ENCODE measurements at regions not wholly inside any gene's neighbourhood (a gene's known extent, or its start where the extent isn't known, plus 50 kb on each side); places are given as distances from the start of the nearest gene placed in this dataset.

DNA sequence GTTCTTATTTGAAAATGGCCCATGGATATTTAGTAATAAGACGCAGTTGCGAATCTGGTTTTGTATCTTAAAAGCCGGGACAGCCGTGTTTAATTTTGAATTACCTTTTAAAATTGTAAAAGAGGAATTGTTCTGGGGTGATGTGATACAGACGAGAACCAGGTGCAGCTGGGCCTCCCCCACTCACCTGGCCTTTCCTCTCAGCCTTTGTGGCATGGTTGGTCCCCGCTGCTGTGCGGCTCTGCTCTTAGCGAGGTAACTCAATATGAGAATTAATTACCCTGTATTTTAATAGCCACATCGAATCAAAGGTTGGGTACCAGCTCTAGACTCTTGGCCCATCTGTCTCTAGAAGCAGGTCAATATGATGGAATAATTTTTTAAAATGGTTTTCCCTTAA lies 56.5 kb upstream of the DACT2 start:
- BruUV-seq (replicated peaks) = no TSS peak
- in situ Hi-C loops (cut with HindIII; ENCODE audit: low pct_unique_long_range_greater_than_20kb, low sequenced_read_pairs) (no loop called here), intact Hi-C loops (cut with micrococcal nuclease; ENCODE audit: unreplicated experiment) (no loop called here)
- no peak overlapping the region for H3K4me3 ChIP-seq (ENCODE audit: low read depth in 2 of 2, low read length in 2 of 2)
- no peaks in the 10 kb centered on the region for H3K36me3 ChIP-seq (ENCODE audit: control insufficient read depth, insufficient read depth, low read length)
- TF ChIP-seq, protein P1, sequence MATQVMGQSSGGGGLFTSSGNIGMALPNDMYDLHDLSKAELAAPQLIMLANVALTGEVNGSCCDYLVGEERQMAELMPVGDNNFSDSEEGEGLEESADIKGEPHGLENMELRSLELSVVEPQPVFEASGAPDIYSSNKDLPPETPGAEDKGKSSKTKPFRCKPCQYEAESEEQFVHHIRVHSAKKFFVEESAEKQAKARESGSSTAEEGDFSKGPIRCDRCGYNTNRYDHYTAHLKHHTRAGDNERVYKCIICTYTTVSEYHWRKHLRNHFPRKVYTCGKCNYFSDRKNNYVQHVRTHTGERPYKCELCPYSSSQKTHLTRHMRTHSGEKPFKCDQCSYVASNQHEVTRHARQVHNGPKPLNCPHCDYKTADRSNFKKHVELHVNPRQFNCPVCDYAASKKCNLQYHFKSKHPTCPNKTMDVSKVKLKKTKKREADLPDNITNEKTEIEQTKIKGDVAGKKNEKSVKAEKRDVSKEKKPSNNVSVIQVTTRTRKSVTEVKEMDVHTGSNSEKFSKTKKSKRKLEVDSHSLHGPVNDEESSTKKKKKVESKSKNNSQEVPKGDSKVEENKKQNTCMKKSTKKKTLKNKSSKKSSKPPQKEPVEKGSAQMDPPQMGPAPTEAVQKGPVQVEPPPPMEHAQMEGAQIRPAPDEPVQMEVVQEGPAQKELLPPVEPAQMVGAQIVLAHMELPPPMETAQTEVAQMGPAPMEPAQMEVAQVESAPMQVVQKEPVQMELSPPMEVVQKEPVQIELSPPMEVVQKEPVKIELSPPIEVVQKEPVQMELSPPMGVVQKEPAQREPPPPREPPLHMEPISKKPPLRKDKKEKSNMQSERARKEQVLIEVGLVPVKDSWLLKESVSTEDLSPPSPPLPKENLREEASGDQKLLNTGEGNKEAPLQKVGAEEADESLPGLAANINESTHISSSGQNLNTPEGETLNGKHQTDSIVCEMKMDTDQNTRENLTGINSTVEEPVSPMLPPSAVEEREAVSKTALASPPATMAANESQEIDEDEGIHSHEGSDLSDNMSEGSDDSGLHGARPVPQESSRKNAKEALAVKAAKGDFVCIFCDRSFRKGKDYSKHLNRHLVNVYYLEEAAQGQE (IDR thresholded peaks at IDR 0.05; ENCODE audit: insufficient read depth in 1 of 2, low read depth in 2 of 2, low read length in 1 of 2) = no peak
- TF ChIP-seq POLR2AphosphoS5 (IDR thresholded peaks at IDR 0.05; ENCODE audit: low read depth, low read length) (no peak), SIN3A (IDR thresholded peaks at IDR 0.05; ENCODE audit: borderline replicate concordance, insufficient read depth, low read depth, low read length) (no peak), TCF7L2 (IDR thresholded peaks at IDR 0.05; ENCODE audit: low read depth, low read length) (no peak)
- TF ChIP-seq, protein P2, sequence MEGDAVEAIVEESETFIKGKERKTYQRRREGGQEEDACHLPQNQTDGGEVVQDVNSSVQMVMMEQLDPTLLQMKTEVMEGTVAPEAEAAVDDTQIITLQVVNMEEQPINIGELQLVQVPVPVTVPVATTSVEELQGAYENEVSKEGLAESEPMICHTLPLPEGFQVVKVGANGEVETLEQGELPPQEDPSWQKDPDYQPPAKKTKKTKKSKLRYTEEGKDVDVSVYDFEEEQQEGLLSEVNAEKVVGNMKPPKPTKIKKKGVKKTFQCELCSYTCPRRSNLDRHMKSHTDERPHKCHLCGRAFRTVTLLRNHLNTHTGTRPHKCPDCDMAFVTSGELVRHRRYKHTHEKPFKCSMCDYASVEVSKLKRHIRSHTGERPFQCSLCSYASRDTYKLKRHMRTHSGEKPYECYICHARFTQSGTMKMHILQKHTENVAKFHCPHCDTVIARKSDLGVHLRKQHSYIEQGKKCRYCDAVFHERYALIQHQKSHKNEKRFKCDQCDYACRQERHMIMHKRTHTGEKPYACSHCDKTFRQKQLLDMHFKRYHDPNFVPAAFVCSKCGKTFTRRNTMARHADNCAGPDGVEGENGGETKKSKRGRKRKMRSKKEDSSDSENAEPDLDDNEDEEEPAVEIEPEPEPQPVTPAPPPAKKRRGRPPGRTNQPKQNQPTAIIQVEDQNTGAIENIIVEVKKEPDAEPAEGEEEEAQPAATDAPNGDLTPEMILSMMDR (IDR thresholded peaks at IDR 0.05) = no peak
- ChIA-PET CTCF (interaction anchor here (0.7 kb wide), 1 partner anchor 609 kb away, joined by 3 read pairs; no protein-coding TSS in a partner anchor), POLR2A (no interaction called here)
- ATAC-seq (no peak), DNase-seq (ENCODE audit: low read depth, low spot score) (no peak)
- H3K9me3 ChIP-seq (ENCODE audit: control insufficient read depth, insufficient read depth, low read depth, low read length) = no peaks in the 10 kb centered on the region
- H3K27me3 ChIP-seq (ENCODE audit: control insufficient read depth, insufficient read depth, low read length) = no peaks in the 10 kb centered on the region; the same call in 1 of the 2 replicates
- no peaks in the 10 kb centered on the region for H3K4me1 ChIP-seq (ENCODE audit: control insufficient read depth, insufficient read depth, low read length)
- H3K27ac ChIP-seq (ENCODE audit: low read length) = no peak overlapping the region

DNA sequence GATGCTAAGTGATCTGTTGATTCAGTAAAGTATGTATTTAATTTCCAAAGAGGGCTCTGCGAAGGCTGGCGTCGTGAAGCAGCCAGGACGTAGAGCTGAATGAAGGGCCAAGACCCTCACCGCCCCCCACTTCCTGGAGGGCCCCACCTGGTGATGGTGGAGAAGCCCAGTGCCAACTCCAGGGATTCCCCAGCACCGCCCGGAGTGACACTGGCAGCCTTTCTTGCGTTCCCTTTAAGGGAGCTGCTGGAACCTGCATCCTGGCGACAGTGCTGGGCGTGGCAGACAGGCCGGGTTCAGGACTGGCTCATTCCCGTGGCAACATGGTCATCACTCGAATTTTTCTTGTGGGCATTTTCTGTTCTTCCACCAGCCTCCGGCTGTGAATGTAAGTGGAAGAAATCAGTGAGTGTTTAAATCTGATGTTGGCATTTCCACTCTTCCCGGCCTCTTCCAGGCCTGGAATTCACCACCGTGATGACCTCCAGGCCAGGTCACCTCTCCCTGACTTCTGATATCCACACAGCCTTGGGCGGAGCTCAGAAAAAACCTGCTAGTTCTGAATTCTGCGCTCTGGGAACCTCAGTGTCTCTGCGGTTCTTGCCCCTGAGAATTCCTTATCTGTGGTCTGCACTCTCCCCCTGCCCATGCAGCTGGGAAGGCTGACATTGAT lies 57.4 kb upstream of the DACT2 start:
- no TSS peak for BruUV-seq (replicated peaks)
- POLR2A ChIA-PET = no interaction called here
- Histone ChIP-seq H3K9me3 (ENCODE audit: control insufficient read depth, insufficient read depth, low read depth, low read length) (no peaks in the 10 kb centered on the region), H3K27me3 (ENCODE audit: control insufficient read depth, insufficient read depth, low read length) (no peaks in the 10 kb centered on the region; the same call in 1 of the 2 replicates), H3K36me3 (ENCODE audit: control insufficient read depth, insufficient read depth, low read length) (no peaks in the 10 kb centered on the region), H3K4me1 (ENCODE audit: control insufficient read depth, insufficient read depth, low read length) (no peaks in the 10 kb centered on the region), H3K4me3 (ENCODE audit: low read depth in 2 of 2, low read length in 2 of 2) (no peak overlapping the region), H3K27ac (ENCODE audit: low read length) (no peak overlapping the region)
- TF ChIP-seq SIN3A (IDR thresholded peaks at IDR 0.05; ENCODE audit: borderline replicate concordance, insufficient read depth, low read depth, low read length) (no peak), POLR2AphosphoS5 (IDR thresholded peaks at IDR 0.05; ENCODE audit: low read depth, low read length) (no peak), TCF7L2 (IDR thresholded peaks at IDR 0.05; ENCODE audit: low read depth, low read length) (no peak)
- TF ChIP-seq, protein P2 (IDR thresholded peaks at IDR 0.05) = no peak
- TF ChIP-seq, protein P1 (IDR thresholded peaks at IDR 0.05; ENCODE audit: insufficient read depth in 1 of 2, low read depth in 2 of 2, low read length in 1 of 2) = no peak
- DNase-seq (ENCODE audit: low read depth, low spot score) = no peak
- ATAC-seq = no peak
- in situ Hi-C loops (cut with HindIII; ENCODE audit: low pct_unique_long_range_greater_than_20kb, low sequenced_read_pairs) (no loop called here), intact Hi-C loops (cut with micrococcal nuclease; ENCODE audit: unreplicated experiment) (no loop called here)
- CTCF ChIA-PET = interaction anchor here (0.7 kb wide), 1 partner anchor 610 kb away, joined by 3 read pairs; no protein-coding TSS in a partner anchor
